ENCODE measurements at regions not wholly inside any gene's neighbourhood (a gene's known extent, or its start where the extent isn't known, plus 50 kb on each side); places are given as distances from the start of the nearest gene placed in this dataset.
A peak's percentile ranks its signal among the peaks of the same experiment; 100 is the strongest.

DNA sequence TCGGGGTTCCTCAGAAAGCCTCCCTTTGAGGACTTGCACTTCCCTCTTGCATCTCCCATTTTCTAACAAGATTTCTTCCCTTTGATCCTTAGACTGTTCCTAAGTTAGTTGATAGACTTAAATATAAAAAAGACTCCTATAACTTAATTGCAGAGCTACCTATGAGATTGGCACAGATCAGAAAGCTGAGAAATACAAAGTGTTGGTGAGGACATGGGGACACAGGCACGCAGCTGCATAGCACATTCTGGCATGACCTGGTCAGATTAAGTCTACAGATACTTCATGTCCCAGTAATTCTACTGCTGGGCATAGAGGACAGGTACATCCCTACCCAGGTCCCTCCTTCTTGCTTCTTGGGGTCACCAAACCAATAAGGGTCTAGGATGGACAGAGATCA lies 141.7 kb upstream of the LHX5 start:
- peaks cover 37% of the 10 kb centered on the region for H3K4me1 ChIP-seq (ENCODE audit: control insufficient read depth, insufficient read depth, low read length)
- no peak overlapping the region for H3K9ac ChIP-seq (ENCODE audit: low read depth, low read length)
- H3K27me3 ChIP-seq (ENCODE audit: control insufficient read depth, insufficient read depth, low read length): peaks cover 6% of the 10 kb centered on the region; the same call in 1 of the 2 replicates
- H3K27ac ChIP-seq (ENCODE audit: low read depth, low read length): no peak overlapping the region
- H3K9me3 ChIP-seq (ENCODE audit: control insufficient read depth, insufficient read depth, low read length): no peaks in the 10 kb centered on the region
- H3K4me3 ChIP-seq (ENCODE audit: low read depth, low read length): no peak overlapping the region
- no peaks in the 10 kb centered on the region for H3K36me3 ChIP-seq (ENCODE audit: control insufficient read depth, insufficient read depth, low read length)

DNA sequence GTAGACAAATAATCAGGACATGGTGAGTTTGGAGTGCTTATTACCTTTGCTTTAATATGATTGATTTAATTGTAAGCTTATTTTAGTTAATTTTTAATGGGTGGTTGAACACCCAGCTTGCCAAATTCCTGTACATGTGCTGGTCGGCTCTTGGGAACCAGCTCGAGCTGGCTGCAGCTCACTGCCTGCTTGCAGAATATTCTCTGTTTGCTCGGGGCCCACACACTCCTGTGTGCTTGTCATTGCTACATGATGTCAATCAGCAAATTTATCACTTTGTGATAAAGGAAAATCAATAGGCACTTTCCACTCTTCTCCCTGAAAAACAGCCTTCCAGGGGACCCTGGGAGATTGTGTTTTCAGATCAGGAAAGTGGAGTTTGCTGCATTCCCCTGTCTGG lies 141.1 kb upstream of the LHX5 start:
- Histone ChIP-seq H3K4me1 (ENCODE audit: control insufficient read depth, insufficient read depth, low read length) (peaks cover 37% of the 10 kb centered on the region), H3K27ac (ENCODE audit: low read depth, low read length) (no peak overlapping the region), H3K9me3 (ENCODE audit: control insufficient read depth, insufficient read depth, low read length) (no peaks in the 10 kb centered on the region), H3K36me3 (ENCODE audit: control insufficient read depth, insufficient read depth, low read length) (no peaks in the 10 kb centered on the region), H3K27me3 (ENCODE audit: control insufficient read depth, insufficient read depth, low read length) (peaks cover 6% of the 10 kb centered on the region; the same call in 1 of the 2 replicates), H3K9ac (ENCODE audit: low read depth, low read length) (no peak overlapping the region), H3K4me3 (ENCODE audit: low read depth, low read length) (no peak overlapping the region)

GRCh38 chr12:113612076-113612728 lies 140.5 kb upstream of the LHX5 start:
- Histone ChIP-seq H3K4me1 (ENCODE audit: control insufficient read depth, insufficient read depth, low read length) (peaks cover 37% of the 10 kb centered on the region), H3K27me3 (ENCODE audit: control insufficient read depth, insufficient read depth, low read length) (peaks cover 6% of the 10 kb centered on the region; the same call in 1 of the 2 replicates), H3K9ac (ENCODE audit: low read depth, low read length) (no peak overlapping the region), H3K9me3 (ENCODE audit: control insufficient read depth, insufficient read depth, low read length) (no peaks in the 10 kb centered on the region), H3K36me3 (ENCODE audit: control insufficient read depth, insufficient read depth, low read length) (no peaks in the 10 kb centered on the region), H3K27ac (ENCODE audit: low read depth, low read length) (no peak overlapping the region), H3K4me3 (ENCODE audit: low read depth, low read length) (no peak overlapping the region; the same call in 1 of the 2 replicates)

DNA sequence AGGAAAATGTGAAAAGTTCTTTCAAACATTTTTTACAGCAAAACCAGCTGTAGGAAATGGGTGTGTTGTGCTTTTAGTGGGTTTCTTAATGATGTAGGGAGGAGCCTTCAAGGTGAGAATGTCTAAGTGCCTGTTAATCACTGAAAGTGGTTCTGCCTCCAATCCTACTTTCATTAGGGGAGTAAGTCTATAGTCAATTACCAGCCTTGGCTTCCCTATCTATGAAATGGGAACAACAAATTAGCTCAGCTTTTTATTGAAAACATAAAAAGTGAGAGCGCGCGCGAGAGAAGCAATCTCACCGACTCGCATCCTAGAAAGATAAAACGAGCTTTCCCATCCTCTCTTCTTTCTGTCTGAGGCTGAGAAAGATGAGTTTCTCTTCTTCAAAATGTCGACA lies 140.0 kb upstream of the LHX5 start:
- Histone ChIP-seq H3K9ac (ENCODE audit: low read depth, low read length) (no peak overlapping the region; the same call in 1 of the 2 replicates), H3K27me3 (ENCODE audit: control insufficient read depth, insufficient read depth, low read length) (peaks cover 6% of the 10 kb centered on the region; the same call in 1 of the 2 replicates), H3K27ac (ENCODE audit: low read depth, low read length) (peak overlapping the region; percentile 96), H3K9me3 (ENCODE audit: control insufficient read depth, insufficient read depth, low read length) (no peaks in the 10 kb centered on the region), H3K4me3 (ENCODE audit: low read depth, low read length) (peak overlapping the region; percentile 65), H3K4me1 (ENCODE audit: control insufficient read depth, insufficient read depth, low read length) (peaks cover 37% of the 10 kb centered on the region), H3K36me3 (ENCODE audit: control insufficient read depth, insufficient read depth, low read length) (no peaks in the 10 kb centered on the region)

- no peaks in the 10 kb centered on the region for H3K9me3 ChIP-seq (ENCODE audit: control insufficient read depth, insufficient read depth, low read length)
- H3K36me3 ChIP-seq (ENCODE audit: control insufficient read depth, insufficient read depth, low read length): no peaks in the 10 kb centered on the region
- peaks cover 6% of the 10 kb centered on the region; the same call in 1 of the 2 replicates for H3K27me3 ChIP-seq (ENCODE audit: control insufficient read depth, insufficient read depth, low read length)
- peak overlapping the region; percentile 75 for H3K9ac ChIP-seq (ENCODE audit: low read depth, low read length)
- peak overlapping the region; percentile 65 for H3K4me3 ChIP-seq (ENCODE audit: low read depth, low read length)
- peaks cover 37% of the 10 kb centered on the region for H3K4me1 ChIP-seq (ENCODE audit: control insufficient read depth, insufficient read depth, low read length)
- H3K27ac ChIP-seq (ENCODE audit: low read depth, low read length): peak overlapping the region; percentile 96
These were observed 139.0 kb upstream of the LHX5 start for GRCh38 chr12:113610698-113611097.

GRCh38 chr12:113609692-113610469 lies 138.2 kb upstream of the LHX5 start:
- Histone ChIP-seq H3K27me3 (ENCODE audit: control insufficient read depth, insufficient read depth, low read length) (peaks cover 6% of the 10 kb centered on the region; the same call in 1 of the 2 replicates), H3K9me3 (ENCODE audit: control insufficient read depth, insufficient read depth, low read length) (no peaks in the 10 kb centered on the region), H3K4me1 (ENCODE audit: control insufficient read depth, insufficient read depth, low read length) (peaks cover 37% of the 10 kb centered on the region), H3K4me3 (ENCODE audit: low read depth, low read length) (peak overlapping the region; percentile 65), H3K9ac (ENCODE audit: low read depth, low read length) (peak overlapping the region; percentile 75; the same call in 1 of the 2 replicates), H3K36me3 (ENCODE audit: control insufficient read depth, insufficient read depth, low read length) (no peaks in the 10 kb centered on the region), H3K27ac (ENCODE audit: low read depth, low read length) (peak overlapping the region; percentile 96)

- H3K9ac ChIP-seq (ENCODE audit: low read depth, low read length): no peak overlapping the region
- no peaks in the 10 kb centered on the region for H3K36me3 ChIP-seq (ENCODE audit: control insufficient read depth, insufficient read depth, low read length)
- no peak overlapping the region for H3K4me3 ChIP-seq (ENCODE audit: low read depth, low read length)
- H3K27ac ChIP-seq (ENCODE audit: low read depth, low read length): no peak overlapping the region
- no peaks in the 10 kb centered on the region for H3K9me3 ChIP-seq (ENCODE audit: control insufficient read depth, insufficient read depth, low read length)
- H3K27me3 ChIP-seq (ENCODE audit: control insufficient read depth, insufficient read depth, low read length): no peaks in the 10 kb centered on the region; the same call in 1 of the 2 replicates
- peaks cover 8% of the 10 kb centered on the region for H3K4me1 ChIP-seq (ENCODE audit: control insufficient read depth, insufficient read depth, low read length)
These were observed 133.0 kb upstream of the LHX5 start for GRCh38 chr12:113604666-113605065.

- Histone ChIP-seq H3K27me3 (ENCODE audit: control insufficient read depth, insufficient read depth, low read length) (no peaks in the 10 kb centered on the region; the same call in 1 of the 2 replicates), H3K4me3 (ENCODE audit: low read depth, low read length) (no peak overlapping the region), H3K4me1 (ENCODE audit: control insufficient read depth, insufficient read depth, low read length) (no peaks in the 10 kb centered on the region), H3K9me3 (ENCODE audit: control insufficient read depth, insufficient read depth, low read length) (no peaks in the 10 kb centered on the region), H3K9ac (ENCODE audit: low read depth, low read length) (no peak overlapping the region), H3K36me3 (ENCODE audit: control insufficient read depth, insufficient read depth, low read length) (no peaks in the 10 kb centered on the region), H3K27ac (ENCODE audit: low read depth, low read length) (no peak overlapping the region)
These were observed 130.1 kb upstream of the LHX5 start for GRCh38 chr12:113601656-113602263.

DNA sequence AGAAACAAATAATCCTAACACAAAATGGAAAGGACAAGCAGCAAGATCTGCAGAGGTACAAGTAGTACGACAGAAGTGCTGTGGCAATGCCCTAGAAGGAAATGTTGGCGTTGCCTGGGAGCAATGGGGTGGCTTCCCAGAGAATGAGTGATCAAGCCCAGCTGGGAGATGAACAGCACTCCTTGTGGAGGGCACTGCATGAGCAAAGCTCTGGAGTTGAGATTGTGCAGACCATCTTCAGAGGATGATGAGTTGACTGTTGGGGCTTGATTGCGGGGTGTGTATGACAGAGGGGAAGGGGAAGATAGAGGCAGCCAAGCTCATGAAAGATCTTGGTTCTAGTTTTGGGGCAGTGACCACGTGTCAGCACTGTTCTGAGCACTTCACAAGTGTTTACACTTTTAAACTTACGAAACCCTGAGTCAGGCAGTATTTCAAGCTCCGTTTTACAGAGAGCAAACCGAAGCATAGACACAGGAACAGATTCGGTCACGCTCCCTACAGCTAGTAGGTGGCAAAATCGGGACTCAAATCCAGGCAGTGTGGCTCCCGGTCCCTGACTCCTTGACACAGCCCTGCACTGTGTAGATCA lies 127.2 kb upstream of the LHX5 start:
- H3K36me3 ChIP-seq (ENCODE audit: control insufficient read depth, insufficient read depth, low read length): no peaks in the 10 kb centered on the region
- no peaks in the 10 kb centered on the region; the same call in 1 of the 2 replicates for H3K27me3 ChIP-seq (ENCODE audit: control insufficient read depth, insufficient read depth, low read length)
- H3K4me3 ChIP-seq (ENCODE audit: low read depth, low read length): no peak overlapping the region
- H3K27ac ChIP-seq (ENCODE audit: low read depth, low read length): no peak overlapping the region
- no peaks in the 10 kb centered on the region for H3K9me3 ChIP-seq (ENCODE audit: control insufficient read depth, insufficient read depth, low read length)
- no peak overlapping the region for H3K9ac ChIP-seq (ENCODE audit: low read depth, low read length)
- no peaks in the 10 kb centered on the region for H3K4me1 ChIP-seq (ENCODE audit: control insufficient read depth, insufficient read depth, low read length)

DNA sequence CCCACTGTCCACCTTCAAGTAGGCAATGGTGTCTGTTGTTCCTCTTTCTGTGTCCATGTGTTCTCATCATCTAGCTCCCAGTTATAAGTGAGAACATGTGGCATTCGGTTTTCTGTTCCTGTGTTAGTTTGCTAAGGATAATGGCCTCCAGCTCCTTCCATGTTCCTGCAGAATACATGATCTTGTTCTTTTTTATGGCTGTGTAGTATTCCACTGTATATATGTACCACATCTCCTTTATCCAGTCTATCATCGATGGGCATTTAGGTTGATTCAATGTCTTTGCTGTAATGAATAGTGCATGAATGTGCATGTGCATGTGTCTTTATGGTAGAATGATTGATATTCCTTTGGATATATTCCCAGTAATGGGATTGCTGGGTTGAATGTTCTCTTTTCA lies 123.3 kb upstream of the LHX5 start:
- no peaks in the 10 kb centered on the region for H3K9me3 ChIP-seq (ENCODE audit: control insufficient read depth, insufficient read depth, low read length)
- H3K36me3 ChIP-seq (ENCODE audit: control insufficient read depth, insufficient read depth, low read length): no peaks in the 10 kb centered on the region
- H3K27me3 ChIP-seq (ENCODE audit: control insufficient read depth, insufficient read depth, low read length): peaks cover 10% of the 10 kb centered on the region
- H3K4me1 ChIP-seq (ENCODE audit: control insufficient read depth, insufficient read depth, low read length): peaks cover 11% of the 10 kb centered on the region; the same call in 1 of the 2 replicates
- H3K27ac ChIP-seq (ENCODE audit: low read depth, low read length): no peak overlapping the region
- H3K4me3 ChIP-seq (ENCODE audit: low read depth, low read length): no peak overlapping the region
- no peak overlapping the region for H3K9ac ChIP-seq (ENCODE audit: low read depth, low read length)

Data from HUES48 (cell line).